ENCODE measurements at regions not wholly inside any gene's neighbourhood (a gene's known extent, or its start where the extent isn't known, plus 50 kb on each side); places are given as distances from the start of the nearest gene placed in this dataset.

- Histone ChIP-seq H3K9me3 (no peaks in the 10 kb centered on the region), H3K4me3 (no peak overlapping the region), H3K36me3 (no peaks in the 10 kb centered on the region), H3K4me1 (no peaks in the 10 kb centered on the region), H3K27me3 (no peaks in the 10 kb centered on the region), H3K9ac (ENCODE audit: low read depth in 2 of 2, low read length in 2 of 2) (no peak overlapping the region), H3K27ac (no peak overlapping the region)
- DNase-seq: no peak
- intact Hi-C loops (cut with DNase I): no loop called here
- TF ChIP-seq CTCF (IDR thresholded peaks at IDR 0.05): no peak
Observed at GRCh38 chr14:76941544-76941943, 87.0 kb downstream of the IRF2BPL start.

GRCh38 chr14:76940021-76940760, 88.3 kb downstream of the IRF2BPL start:
- TF ChIP-seq CTCF (IDR thresholded peaks at IDR 0.05): no peak
- Histone ChIP-seq H3K27me3 (no peaks in the 10 kb centered on the region), H3K9ac (ENCODE audit: low read depth in 2 of 2, low read length in 2 of 2) (no peak overlapping the region), H3K27ac (no peak overlapping the region), H3K4me3 (no peak overlapping the region), H3K9me3 (no peaks in the 10 kb centered on the region), H3K36me3 (no peaks in the 10 kb centered on the region), H3K4me1 (no peaks in the 10 kb centered on the region)
- intact Hi-C loops (cut with DNase I): no loop called here
- no peak for DNase-seq

GRCh38 chr14:76939015-76939742, 89.3 kb downstream of the IRF2BPL start:
- no peak overlapping the region for H3K9ac ChIP-seq (ENCODE audit: low read depth in 2 of 2, low read length in 2 of 2)
- no peaks in the 10 kb centered on the region for H3K9me3 ChIP-seq
- no peak for TF ChIP-seq CTCF (IDR thresholded peaks at IDR 0.05)
- no peaks in the 10 kb centered on the region for H3K4me1 ChIP-seq
- DNase-seq: no peak
- intact Hi-C loops (cut with DNase I): no loop called here
- no peaks in the 10 kb centered on the region for H3K27me3 ChIP-seq
- no peaks in the 10 kb centered on the region for H3K36me3 ChIP-seq
- no peak overlapping the region for H3K27ac ChIP-seq
- H3K4me3 ChIP-seq: no peak overlapping the region

GRCh38 chr14:76938092-76938500, 90.4 kb downstream of the IRF2BPL start:
- DNase-seq: no peak
- H3K27ac ChIP-seq: no peak overlapping the region
- no peaks in the 10 kb centered on the region for H3K27me3 ChIP-seq
- no peaks in the 10 kb centered on the region for H3K36me3 ChIP-seq
- intact Hi-C loops (cut with DNase I): no loop called here
- no peaks in the 10 kb centered on the region for H3K9me3 ChIP-seq
- no peak overlapping the region for H3K9ac ChIP-seq (ENCODE audit: low read depth in 2 of 2, low read length in 2 of 2)
- H3K4me3 ChIP-seq: no peak overlapping the region
- TF ChIP-seq CTCF (IDR thresholded peaks at IDR 0.05): no peak
- H3K4me1 ChIP-seq: no peaks in the 10 kb centered on the region

GRCh38 chr14:76937181-76938091, 91.1 kb downstream of the IRF2BPL start:
- no peaks in the 10 kb centered on the region for H3K4me1 ChIP-seq
- no peak overlapping the region for H3K4me3 ChIP-seq
- no peak for DNase-seq
- H3K9ac ChIP-seq (ENCODE audit: low read depth in 2 of 2, low read length in 2 of 2): no peak overlapping the region
- H3K9me3 ChIP-seq: no peaks in the 10 kb centered on the region
- no peaks in the 10 kb centered on the region for H3K36me3 ChIP-seq
- intact Hi-C loops (cut with DNase I): no loop called here
- no peaks in the 10 kb centered on the region for H3K27me3 ChIP-seq
- H3K27ac ChIP-seq: no peak overlapping the region
- no peak for TF ChIP-seq CTCF (IDR thresholded peaks at IDR 0.05)
